Liver (tissue), 7 donors: ENCODE measurements at regions not wholly inside any gene's neighbourhood (a gene's known extent, or its start where the extent isn't known, plus 50 kb on each side); places are given as distances from the start of the nearest gene placed in this dataset.

ENCODE experiments used
- DNase-seq: peaks from one replicate; pipeline ENCODE4 v3.0.0-alpha.2; 2017; ENCODE audit warnings: low spot score
- H3K27ac ChIP-seq, 2 donors: one replicate each; pipeline ENCODE4 v1.7.0; 2013; ENCODE audit warnings: inconsistent platforms in 2 of 2, low read length in 2 of 2, control low read depth in 1 of 2, low read depth in 1 of 2, mild to moderate bottlenecking in 1 of 2
- H3K27me3 ChIP-seq, 4 donors: one replicate each; pipeline versions ENCODE4 v1.6.1 to v1.7.0; 2013; ENCODE audit warnings: low read length in 3 of 4, inconsistent platforms in 1 of 4, mild to moderate bottlenecking in 1 of 4, moderate library complexity in 1 of 4; ENCODE audit not compliant: control insufficient read depth in 4 of 4, insufficient read depth in 4 of 4
- H3K36me3 ChIP-seq, 4 donors: one replicate each; pipeline versions ENCODE4 v1.6.1 to v1.7.0; 2013; ENCODE audit warnings: low read length in 3 of 4, mild to moderate bottlenecking in 3 of 4, low read depth in 1 of 4, moderate library complexity in 1 of 4; ENCODE audit not compliant: control insufficient read depth in 4 of 4, insufficient read depth in 3 of 4
- H3K4me1 ChIP-seq, 4 donors: one replicate each; pipeline versions ENCODE4 v1.6.1 to v1.7.0; 2013; ENCODE audit warnings: low read length in 3 of 4, mild to moderate bottlenecking in 3 of 4, moderate library complexity in 1 of 4; ENCODE audit not compliant: control insufficient read depth in 4 of 4, insufficient read depth in 4 of 4
- H3K4me3 ChIP-seq, 3 donors: one replicate each; pipeline versions ENCODE4 v1.6.1 to v1.7.0; 2013; ENCODE audit warnings: low read length in 3 of 3, control low read depth in 1 of 3, low read depth in 1 of 3, mild to moderate bottlenecking in 1 of 3
- H3K9ac ChIP-seq, 2 donors: one replicate each; pipeline ENCODE4 v1.7.0; 2013; ENCODE audit warnings: low read length in 2 of 2, mild to moderate bottlenecking in 2 of 2, moderate library complexity in 2 of 2, control low read depth in 1 of 2, low read depth in 1 of 2
- H3K9me3 ChIP-seq, 4 donors: one replicate each; pipeline versions ENCODE4 v1.6.1 to v1.7.0; 2013; ENCODE audit warnings: low read length in 3 of 4; ENCODE audit not compliant: control insufficient read depth in 4 of 4
- EGR1 ChIP-seq, 2 donors: IDR thresholded peaks; 2 replicates each; pipeline ENCODE4 v1.6.1; 2016 to 2018; ENCODE audit warnings: antibody characterized with exemption in 2 of 2, low read depth in 2 of 2
- FOXA1 ChIP-seq: IDR thresholded peaks from 2 replicates; pipeline ENCODE4 v1.6.1; 2016; ENCODE audit warnings: antibody characterized with exemption
- FOXA2 ChIP-seq: IDR thresholded peaks from 2 replicates; pipeline ENCODE4 v1.6.1; 2016; ENCODE audit warnings: antibody characterized with exemption
- GABPA ChIP-seq, 2 donors: IDR thresholded peaks in 1 of 2; conservative IDR thresholded peaks in 1 of 2; 2 replicates each; pipeline ENCODE4 v1.6.1; 2016; ENCODE audit warnings: antibody characterized with exemption in 2 of 2, mild to moderate bottlenecking in 1 of 2, moderate library complexity in 1 of 2
- HNF4A ChIP-seq, 2 donors: conservative IDR thresholded peaks; 2 replicates each; pipeline ENCODE4 v1.6.1; 2016; ENCODE audit warnings: antibody characterized with exemption in 2 of 2, mild to moderate bottlenecking in 2 of 2
- HNF4G ChIP-seq: IDR thresholded peaks from 2 replicates; pipeline ENCODE4 v1.6.1; 2016; ENCODE audit warnings: antibody characterized with exemption
- JUND ChIP-seq, 2 donors: IDR thresholded peaks; 2 replicates each; pipeline ENCODE4 v1.6.1; 2016; ENCODE audit warnings: antibody characterized with exemption in 2 of 2
- NR2F2 ChIP-seq: IDR thresholded peaks from 2 replicates; pipeline ENCODE4 v1.6.1; 2016; ENCODE audit warnings: antibody characterized with exemption
- RAD21 ChIP-seq, 2 donors: IDR thresholded peaks; 2 replicates each; pipeline ENCODE4 v1.6.1; 2016; ENCODE audit warnings: antibody characterized with exemption in 2 of 2, mild to moderate bottlenecking in 2 of 2
- RXRA ChIP-seq, 2 donors: IDR thresholded peaks; 2 replicates each; pipeline ENCODE4 v1.6.1; 2017 to 2018; ENCODE audit warnings: antibody characterized with exemption in 2 of 2, mild to moderate bottlenecking in 1 of 2
- SP1 ChIP-seq: IDR thresholded peaks from 2 replicates; pipeline ENCODE4 v1.6.1; 2018; ENCODE audit warnings: antibody characterized with exemption, mild to moderate bottlenecking
- TAF1 ChIP-seq: conservative IDR thresholded peaks from 2 replicates; pipeline ENCODE4 v1.6.1; 2016; ENCODE audit warnings: antibody characterized with exemption, mild to moderate bottlenecking
- YY1 ChIP-seq: IDR thresholded peaks from 2 replicates; pipeline ENCODE4 v1.6.1; 2016; ENCODE audit warnings: antibody characterized with exemption, mild to moderate bottlenecking
- TF ChIP-seq, protein P1 (sequence below): IDR thresholded peaks from 2 replicates; pipeline ENCODE4 v1.6.1; 2016; ENCODE audit warnings: antibody characterized with exemption
- TF ChIP-seq, protein P2 (sequence below): IDR thresholded peaks from 2 replicates; pipeline ENCODE4 v1.6.1; 2016; ENCODE audit warnings: antibody characterized with exemption
- TF ChIP-seq, protein P3 (sequence below): IDR thresholded peaks from 2 replicates; pipeline ENCODE4 v1.6.1; 2016; ENCODE audit warnings: antibody characterized with exemption
- TF ChIP-seq, protein P4 (sequence below): fragments of 150-350 bp; IDR thresholded peaks from 2 replicates; pipeline ENCODE4 v1.5.1; 2017; ENCODE audit warnings: improper control_type of control experiment, low read depth, low read length; ENCODE audit not compliant: missing input control
- TF ChIP-seq, protein P5 (sequence below): IDR thresholded peaks from 2 replicates; pipeline ENCODE4 v1.6.1; 2016; ENCODE audit warnings: antibody characterized with exemption, mild to moderate bottlenecking
- donor health status: healthy.
- donor health status: healthy.
- donor health status: healthy.
- donor health status: healthy.

DNA sequence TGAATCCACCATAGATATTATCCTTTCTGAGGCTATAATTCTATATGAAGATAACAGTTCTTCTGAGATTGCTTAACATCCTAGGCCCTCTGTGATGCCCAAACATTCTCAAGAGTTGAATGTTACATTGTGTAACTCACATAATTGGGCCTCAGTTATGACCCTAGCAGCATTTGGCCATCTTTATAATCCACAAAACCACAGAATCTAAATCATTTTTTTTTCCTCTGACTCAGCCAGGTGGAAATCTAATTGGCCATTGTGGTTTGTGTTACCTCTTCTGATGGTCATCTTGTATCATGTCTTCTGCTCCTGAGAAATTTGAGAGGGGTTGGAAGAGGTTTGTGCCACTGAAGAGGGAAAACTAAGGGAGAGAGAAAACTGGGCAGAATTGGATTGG is 99.5 kb downstream of the LINC00237 start:
- no peak for TF ChIP-seq RXRA (IDR thresholded peaks at IDR 0.05)
- TF ChIP-seq EGR1 (IDR thresholded peaks at IDR 0.05; ENCODE audit: low read depth in 2 of 2): no peak
- no peak for TF ChIP-seq SP1
- TF ChIP-seq FOXA2: no peak
- no peak for TF ChIP-seq NR2F2
- no peak for TF ChIP-seq YY1
- TF ChIP-seq GABPA (IDR thresholded peaks at IDR 0.05 in 1 of 2, conservative IDR thresholded peaks at IDR 0.05 in 1 of 2): no peak
- no peak for TF ChIP-seq HNF4A (conservative IDR thresholded peaks at IDR 0.05)
- TF ChIP-seq FOXA1: no peak
- TF ChIP-seq, protein P1, sequence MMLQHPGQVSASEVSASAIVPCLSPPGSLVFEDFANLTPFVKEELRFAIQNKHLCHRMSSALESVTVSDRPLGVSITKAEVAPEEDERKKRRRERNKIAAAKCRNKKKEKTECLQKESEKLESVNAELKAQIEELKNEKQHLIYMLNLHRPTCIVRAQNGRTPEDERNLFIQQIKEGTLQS: no peak
- TF ChIP-seq RAD21 (IDR thresholded peaks at IDR 0.05): no peak
- TF ChIP-seq, protein P2, sequence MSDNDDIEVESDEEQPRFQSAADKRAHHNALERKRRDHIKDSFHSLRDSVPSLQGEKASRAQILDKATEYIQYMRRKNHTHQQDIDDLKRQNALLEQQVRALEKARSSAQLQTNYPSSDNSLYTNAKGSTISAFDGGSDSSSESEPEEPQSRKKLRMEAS: no peak
- no peak for TF ChIP-seq HNF4G
- TF ChIP-seq, protein P3, sequence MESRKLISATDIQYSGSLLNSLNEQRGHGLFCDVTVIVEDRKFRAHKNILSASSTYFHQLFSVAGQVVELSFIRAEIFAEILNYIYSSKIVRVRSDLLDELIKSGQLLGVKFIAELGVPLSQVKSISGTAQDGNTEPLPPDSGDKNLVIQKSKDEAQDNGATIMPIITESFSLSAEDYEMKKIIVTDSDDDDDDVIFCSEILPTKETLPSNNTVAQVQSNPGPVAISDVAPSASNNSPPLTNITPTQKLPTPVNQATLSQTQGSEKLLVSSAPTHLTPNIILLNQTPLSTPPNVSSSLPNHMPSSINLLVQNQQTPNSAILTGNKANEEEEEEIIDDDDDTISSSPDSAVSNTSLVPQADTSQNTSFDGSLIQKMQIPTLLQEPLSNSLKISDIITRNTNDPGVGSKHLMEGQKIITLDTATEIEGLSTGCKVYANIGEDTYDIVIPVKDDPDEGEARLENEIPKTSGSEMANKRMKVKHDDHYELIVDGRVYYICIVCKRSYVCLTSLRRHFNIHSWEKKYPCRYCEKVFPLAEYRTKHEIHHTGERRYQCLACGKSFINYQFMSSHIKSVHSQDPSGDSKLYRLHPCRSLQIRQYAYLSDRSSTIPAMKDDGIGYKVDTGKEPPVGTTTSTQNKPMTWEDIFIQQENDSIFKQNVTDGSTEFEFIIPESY: no peak
- TF ChIP-seq TAF1: no peak
- TF ChIP-seq, protein P4, sequence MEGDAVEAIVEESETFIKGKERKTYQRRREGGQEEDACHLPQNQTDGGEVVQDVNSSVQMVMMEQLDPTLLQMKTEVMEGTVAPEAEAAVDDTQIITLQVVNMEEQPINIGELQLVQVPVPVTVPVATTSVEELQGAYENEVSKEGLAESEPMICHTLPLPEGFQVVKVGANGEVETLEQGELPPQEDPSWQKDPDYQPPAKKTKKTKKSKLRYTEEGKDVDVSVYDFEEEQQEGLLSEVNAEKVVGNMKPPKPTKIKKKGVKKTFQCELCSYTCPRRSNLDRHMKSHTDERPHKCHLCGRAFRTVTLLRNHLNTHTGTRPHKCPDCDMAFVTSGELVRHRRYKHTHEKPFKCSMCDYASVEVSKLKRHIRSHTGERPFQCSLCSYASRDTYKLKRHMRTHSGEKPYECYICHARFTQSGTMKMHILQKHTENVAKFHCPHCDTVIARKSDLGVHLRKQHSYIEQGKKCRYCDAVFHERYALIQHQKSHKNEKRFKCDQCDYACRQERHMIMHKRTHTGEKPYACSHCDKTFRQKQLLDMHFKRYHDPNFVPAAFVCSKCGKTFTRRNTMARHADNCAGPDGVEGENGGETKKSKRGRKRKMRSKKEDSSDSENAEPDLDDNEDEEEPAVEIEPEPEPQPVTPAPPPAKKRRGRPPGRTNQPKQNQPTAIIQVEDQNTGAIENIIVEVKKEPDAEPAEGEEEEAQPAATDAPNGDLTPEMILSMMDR: no peak
- TF ChIP-seq, protein P5, sequence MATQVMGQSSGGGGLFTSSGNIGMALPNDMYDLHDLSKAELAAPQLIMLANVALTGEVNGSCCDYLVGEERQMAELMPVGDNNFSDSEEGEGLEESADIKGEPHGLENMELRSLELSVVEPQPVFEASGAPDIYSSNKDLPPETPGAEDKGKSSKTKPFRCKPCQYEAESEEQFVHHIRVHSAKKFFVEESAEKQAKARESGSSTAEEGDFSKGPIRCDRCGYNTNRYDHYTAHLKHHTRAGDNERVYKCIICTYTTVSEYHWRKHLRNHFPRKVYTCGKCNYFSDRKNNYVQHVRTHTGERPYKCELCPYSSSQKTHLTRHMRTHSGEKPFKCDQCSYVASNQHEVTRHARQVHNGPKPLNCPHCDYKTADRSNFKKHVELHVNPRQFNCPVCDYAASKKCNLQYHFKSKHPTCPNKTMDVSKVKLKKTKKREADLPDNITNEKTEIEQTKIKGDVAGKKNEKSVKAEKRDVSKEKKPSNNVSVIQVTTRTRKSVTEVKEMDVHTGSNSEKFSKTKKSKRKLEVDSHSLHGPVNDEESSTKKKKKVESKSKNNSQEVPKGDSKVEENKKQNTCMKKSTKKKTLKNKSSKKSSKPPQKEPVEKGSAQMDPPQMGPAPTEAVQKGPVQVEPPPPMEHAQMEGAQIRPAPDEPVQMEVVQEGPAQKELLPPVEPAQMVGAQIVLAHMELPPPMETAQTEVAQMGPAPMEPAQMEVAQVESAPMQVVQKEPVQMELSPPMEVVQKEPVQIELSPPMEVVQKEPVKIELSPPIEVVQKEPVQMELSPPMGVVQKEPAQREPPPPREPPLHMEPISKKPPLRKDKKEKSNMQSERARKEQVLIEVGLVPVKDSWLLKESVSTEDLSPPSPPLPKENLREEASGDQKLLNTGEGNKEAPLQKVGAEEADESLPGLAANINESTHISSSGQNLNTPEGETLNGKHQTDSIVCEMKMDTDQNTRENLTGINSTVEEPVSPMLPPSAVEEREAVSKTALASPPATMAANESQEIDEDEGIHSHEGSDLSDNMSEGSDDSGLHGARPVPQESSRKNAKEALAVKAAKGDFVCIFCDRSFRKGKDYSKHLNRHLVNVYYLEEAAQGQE: no peak
- no peak for TF ChIP-seq JUND (IDR thresholded peaks at IDR 0.05)
- no peak overlapping the region for H3K4me3 ChIP-seq
- H3K9me3 ChIP-seq: no peaks in the 10 kb centered on the region
- H3K27me3 ChIP-seq: no peaks in the 10 kb centered on the region
- no peak overlapping the region for H3K9ac ChIP-seq
- no peak overlapping the region for H3K27ac ChIP-seq
- no peaks in the 10 kb centered on the region for H3K36me3 ChIP-seq
- no peaks in the 10 kb centered on the region for H3K4me1 ChIP-seq
- DNase-seq: no peak
